ENCODE measurements at regions not wholly inside any gene's neighbourhood (a gene's known extent, or its start where the extent isn't known, plus 50 kb on each side); places are given as distances from the start of the nearest gene placed in this dataset.

DNA sequence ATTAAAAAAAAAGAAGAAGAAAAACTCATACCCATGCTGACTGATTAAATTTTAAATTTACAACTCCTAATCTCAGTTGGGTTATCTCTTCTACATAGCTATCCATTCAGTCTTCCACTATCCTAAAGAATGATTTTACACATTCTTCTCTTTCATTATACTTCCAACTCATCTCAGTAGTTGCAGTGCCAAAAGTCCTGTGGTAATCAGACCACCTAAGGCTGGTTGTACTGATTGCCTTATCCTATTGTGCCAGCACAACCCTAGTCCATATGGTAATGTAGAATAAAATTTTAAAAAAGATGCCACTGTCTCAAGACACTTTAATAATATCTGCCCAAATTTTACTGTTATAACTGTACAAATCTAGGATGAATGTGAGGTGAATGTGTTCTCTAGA, 448.0 kb downstream of the LRRIQ3 start:
- no peaks in the 10 kb centered on the region for H3F3A ChIP-seq (ENCODE audit: insufficient read depth, low read length)
- H3K4me3 ChIP-seq (ENCODE audit: low read depth, low read length, poor library complexity, severe bottlenecking), result no peak overlapping the region
- H2AFZ ChIP-seq (ENCODE audit: low read length), result no peak overlapping the region
- H3K79me2 ChIP-seq (ENCODE audit: insufficient read depth, low read length), result no peaks in the 10 kb centered on the region
- no peak overlapping the region for H3K4me2 ChIP-seq (ENCODE audit: low read length)
- H3K9ac ChIP-seq (ENCODE audit: low read length), result no peak overlapping the region
- H3K9me2 ChIP-seq (ENCODE audit: low read depth, low read length), result no peaks in the 10 kb centered on the region
- H3K4me1 ChIP-seq (ENCODE audit: insufficient read depth, low read length, severe bottlenecking), result no peaks in the 10 kb centered on the region
- no peaks in the 10 kb centered on the region for H3K36me3 ChIP-seq (ENCODE audit: insufficient read depth, low read length)
- no peak overlapping the region for H3K27ac ChIP-seq (ENCODE audit: low read depth, low read length, poor library complexity, severe bottlenecking)
- H3K27me3 ChIP-seq (ENCODE audit: insufficient read depth, low read length), result no peaks in the 10 kb centered on the region
- no peaks in the 10 kb centered on the region for H4K20me1 ChIP-seq (ENCODE audit: insufficient read depth, low read length)
- H3K9me3 ChIP-seq (ENCODE audit: low read length), result no peaks in the 10 kb centered on the region
- TF ChIP-seq, protein P1, sequence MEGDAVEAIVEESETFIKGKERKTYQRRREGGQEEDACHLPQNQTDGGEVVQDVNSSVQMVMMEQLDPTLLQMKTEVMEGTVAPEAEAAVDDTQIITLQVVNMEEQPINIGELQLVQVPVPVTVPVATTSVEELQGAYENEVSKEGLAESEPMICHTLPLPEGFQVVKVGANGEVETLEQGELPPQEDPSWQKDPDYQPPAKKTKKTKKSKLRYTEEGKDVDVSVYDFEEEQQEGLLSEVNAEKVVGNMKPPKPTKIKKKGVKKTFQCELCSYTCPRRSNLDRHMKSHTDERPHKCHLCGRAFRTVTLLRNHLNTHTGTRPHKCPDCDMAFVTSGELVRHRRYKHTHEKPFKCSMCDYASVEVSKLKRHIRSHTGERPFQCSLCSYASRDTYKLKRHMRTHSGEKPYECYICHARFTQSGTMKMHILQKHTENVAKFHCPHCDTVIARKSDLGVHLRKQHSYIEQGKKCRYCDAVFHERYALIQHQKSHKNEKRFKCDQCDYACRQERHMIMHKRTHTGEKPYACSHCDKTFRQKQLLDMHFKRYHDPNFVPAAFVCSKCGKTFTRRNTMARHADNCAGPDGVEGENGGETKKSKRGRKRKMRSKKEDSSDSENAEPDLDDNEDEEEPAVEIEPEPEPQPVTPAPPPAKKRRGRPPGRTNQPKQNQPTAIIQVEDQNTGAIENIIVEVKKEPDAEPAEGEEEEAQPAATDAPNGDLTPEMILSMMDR (IDR thresholded peaks at IDR 0.05; ENCODE audit: low read length), result no peak
- TF ChIP-seq EZH2 (IDR thresholded peaks at IDR 0.05; ENCODE audit: borderline replicate concordance, low read length), result no peak

- H3K9me3 ChIP-seq (ENCODE audit: low read length), result no peaks in the 10 kb centered on the region
- H3K9ac ChIP-seq (ENCODE audit: low read length), result no peak overlapping the region
- no peaks in the 10 kb centered on the region for H3K4me1 ChIP-seq (ENCODE audit: insufficient read depth, low read length, severe bottlenecking)
- no peaks in the 10 kb centered on the region for H3K27me3 ChIP-seq (ENCODE audit: insufficient read depth, low read length)
- H3K36me3 ChIP-seq (ENCODE audit: insufficient read depth, low read length), result no peaks in the 10 kb centered on the region
- H3K27ac ChIP-seq (ENCODE audit: low read depth, low read length, poor library complexity, severe bottlenecking), result no peak overlapping the region
- no peak for TF ChIP-seq EZH2 (IDR thresholded peaks at IDR 0.05; ENCODE audit: borderline replicate concordance, low read length)
- TF ChIP-seq, protein P1 (IDR thresholded peaks at IDR 0.05; ENCODE audit: low read length), result no peak
- no peaks in the 10 kb centered on the region for H3K9me2 ChIP-seq (ENCODE audit: low read depth, low read length)
- no peak overlapping the region for H3K4me3 ChIP-seq (ENCODE audit: low read depth, low read length, poor library complexity, severe bottlenecking)
- H3K79me2 ChIP-seq (ENCODE audit: insufficient read depth, low read length), result no peaks in the 10 kb centered on the region
- no peaks in the 10 kb centered on the region for H4K20me1 ChIP-seq (ENCODE audit: insufficient read depth, low read length)
- H2AFZ ChIP-seq (ENCODE audit: low read length), result no peak overlapping the region
- no peaks in the 10 kb centered on the region for H3F3A ChIP-seq (ENCODE audit: insufficient read depth, low read length)
- no peak overlapping the region for H3K4me2 ChIP-seq (ENCODE audit: low read length)
These were observed 453.0 kb downstream of the LRRIQ3 start for GRCh38 chr1:73744985-73745384.

DNA sequence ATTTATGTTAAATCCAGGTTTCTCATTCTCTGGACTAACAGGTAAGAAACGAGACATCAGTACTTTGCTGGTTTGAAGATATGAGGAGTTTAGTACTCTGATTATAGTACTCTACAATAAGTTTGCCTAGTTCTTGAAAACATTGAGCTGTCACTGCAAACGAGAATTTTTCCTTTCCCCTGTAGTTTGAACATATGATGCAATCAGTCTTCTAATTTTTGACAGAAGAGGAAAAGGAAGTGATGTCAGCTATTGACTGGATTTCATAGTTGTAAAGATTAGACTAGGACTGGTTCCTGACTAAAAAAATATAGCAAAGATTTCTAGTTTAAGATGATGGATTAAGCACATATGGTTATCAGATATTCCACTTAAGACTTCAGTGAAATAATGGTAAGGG, 461.9 kb downstream of the LRRIQ3 start:
- no peaks in the 10 kb centered on the region for H3K9me3 ChIP-seq (ENCODE audit: low read length)
- no peaks in the 10 kb centered on the region for H3K36me3 ChIP-seq (ENCODE audit: insufficient read depth, low read length)
- no peaks in the 10 kb centered on the region for H3K27me3 ChIP-seq (ENCODE audit: insufficient read depth, low read length)
- H3F3A ChIP-seq (ENCODE audit: insufficient read depth, low read length), result no peaks in the 10 kb centered on the region
- no peak overlapping the region for H3K9ac ChIP-seq (ENCODE audit: low read length)
- TF ChIP-seq, protein P1 (IDR thresholded peaks at IDR 0.05; ENCODE audit: low read length), result no peak
- no peak for TF ChIP-seq EZH2 (IDR thresholded peaks at IDR 0.05; ENCODE audit: borderline replicate concordance, low read length)
- no peaks in the 10 kb centered on the region for H3K4me1 ChIP-seq (ENCODE audit: insufficient read depth, low read length, severe bottlenecking)
- H4K20me1 ChIP-seq (ENCODE audit: insufficient read depth, low read length), result no peaks in the 10 kb centered on the region
- H2AFZ ChIP-seq (ENCODE audit: low read length), result no peak overlapping the region
- no peak overlapping the region for H3K4me3 ChIP-seq (ENCODE audit: low read depth, low read length, poor library complexity, severe bottlenecking)
- H3K27ac ChIP-seq (ENCODE audit: low read depth, low read length, poor library complexity, severe bottlenecking), result no peak overlapping the region
- no peaks in the 10 kb centered on the region for H3K9me2 ChIP-seq (ENCODE audit: low read depth, low read length)
- H3K79me2 ChIP-seq (ENCODE audit: insufficient read depth, low read length), result no peaks in the 10 kb centered on the region
- no peak overlapping the region for H3K4me2 ChIP-seq (ENCODE audit: low read length)

Measured in OCI-LY1 (cell line).